22Rv1 (cell line): ENCODE measurements at regions not wholly inside any gene's neighbourhood (a gene's known extent, or its start where the extent isn't known, plus 50 kb on each side); places are given as distances from the start of the nearest gene placed in this dataset.

ENCODE experiments used
- H3K27ac ChIP-seq: fragments of 450-650 bp; 2 replicates; pipeline ENCODE4 v1.5.1; 2017
- ZFX ChIP-seq: fragments of 450-650 bp; IDR thresholded peaks from 2 replicates; pipeline ENCODE4 v1.6.1; 2017; ENCODE audit warnings: antibody characterized with exemption, borderline replicate concordance
- TF ChIP-seq, protein P1 (sequence below): fragments of 450-650 bp; IDR thresholded peaks from 2 replicates; pipeline ENCODE4 v1.5.1; 2017; ENCODE audit warnings: mild to moderate bottlenecking

GRCh38 chr7:155219154-155219531 lies 78.5 kb upstream of the INSIG1 start:
- TF ChIP-seq, protein P1, sequence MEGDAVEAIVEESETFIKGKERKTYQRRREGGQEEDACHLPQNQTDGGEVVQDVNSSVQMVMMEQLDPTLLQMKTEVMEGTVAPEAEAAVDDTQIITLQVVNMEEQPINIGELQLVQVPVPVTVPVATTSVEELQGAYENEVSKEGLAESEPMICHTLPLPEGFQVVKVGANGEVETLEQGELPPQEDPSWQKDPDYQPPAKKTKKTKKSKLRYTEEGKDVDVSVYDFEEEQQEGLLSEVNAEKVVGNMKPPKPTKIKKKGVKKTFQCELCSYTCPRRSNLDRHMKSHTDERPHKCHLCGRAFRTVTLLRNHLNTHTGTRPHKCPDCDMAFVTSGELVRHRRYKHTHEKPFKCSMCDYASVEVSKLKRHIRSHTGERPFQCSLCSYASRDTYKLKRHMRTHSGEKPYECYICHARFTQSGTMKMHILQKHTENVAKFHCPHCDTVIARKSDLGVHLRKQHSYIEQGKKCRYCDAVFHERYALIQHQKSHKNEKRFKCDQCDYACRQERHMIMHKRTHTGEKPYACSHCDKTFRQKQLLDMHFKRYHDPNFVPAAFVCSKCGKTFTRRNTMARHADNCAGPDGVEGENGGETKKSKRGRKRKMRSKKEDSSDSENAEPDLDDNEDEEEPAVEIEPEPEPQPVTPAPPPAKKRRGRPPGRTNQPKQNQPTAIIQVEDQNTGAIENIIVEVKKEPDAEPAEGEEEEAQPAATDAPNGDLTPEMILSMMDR, result no peak
- no peak for TF ChIP-seq ZFX
- no peak overlapping the region for H3K27ac ChIP-seq

DNA sequence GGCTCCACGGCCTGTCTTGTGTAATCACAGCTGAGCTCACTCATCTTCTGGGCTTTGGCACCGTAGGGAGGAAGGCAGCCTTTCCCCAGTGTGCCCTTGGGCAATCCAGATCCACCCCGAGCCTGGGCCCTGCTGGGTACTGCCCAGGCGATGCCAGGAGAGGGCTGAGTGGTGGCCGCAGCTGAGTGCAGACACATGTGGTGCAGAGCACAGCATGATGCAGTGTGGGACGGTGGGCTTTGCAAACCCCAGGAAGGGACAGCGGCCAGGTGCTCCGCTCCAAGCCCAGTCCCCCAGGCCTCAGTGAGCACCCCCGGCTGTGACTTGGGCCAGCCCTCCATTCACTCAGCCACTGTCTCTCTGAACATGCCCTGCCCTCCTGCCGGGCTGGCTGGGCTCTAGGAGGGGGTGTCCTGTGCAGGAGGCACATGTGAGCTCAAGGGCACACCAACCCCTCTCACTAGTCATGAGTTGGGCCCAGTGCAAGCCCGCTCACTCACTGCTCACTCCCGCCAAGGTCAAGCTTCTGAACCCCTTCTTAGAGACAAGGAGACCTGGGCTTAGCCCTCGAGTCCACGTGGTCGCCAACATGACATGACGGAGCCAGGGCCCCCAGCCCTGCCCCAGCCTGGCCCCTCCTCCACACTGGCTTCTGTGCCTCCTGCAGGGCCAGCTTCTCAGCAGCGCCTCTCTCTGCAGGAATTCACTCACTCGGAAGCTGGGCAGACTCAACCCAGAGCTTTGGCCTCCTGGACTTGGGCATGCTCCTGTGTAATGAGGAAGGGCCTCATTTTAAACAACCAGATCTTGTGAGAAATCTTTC lies 77.5 kb upstream of the INSIG1 start:
- H3K27ac ChIP-seq, result no peak overlapping the region
- TF ChIP-seq, protein P1, result no peak
- TF ChIP-seq ZFX, result no peak

DNA sequence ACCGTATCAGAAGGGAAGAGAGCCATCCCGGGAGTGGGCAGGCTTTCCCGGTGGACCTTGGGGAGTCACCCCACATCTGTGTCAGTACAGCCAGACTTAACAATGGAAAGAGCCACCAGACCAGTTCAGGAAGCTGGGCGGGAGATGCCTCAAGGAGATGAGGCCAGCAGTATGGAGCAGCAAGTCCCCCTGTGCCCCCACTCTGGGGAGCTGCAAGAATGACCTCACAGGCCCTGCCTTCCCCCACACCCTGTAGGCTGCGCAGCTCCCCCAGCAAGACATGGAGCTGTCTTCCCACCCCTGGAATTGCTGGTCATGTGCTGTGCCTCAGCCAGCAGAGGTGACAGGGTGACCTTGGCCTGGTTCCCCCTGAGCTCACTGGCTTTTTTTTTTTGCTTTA lies 76.8 kb upstream of the INSIG1 start:
- TF ChIP-seq, protein P1, result no peak
- TF ChIP-seq ZFX, result no peak
- no peak overlapping the region for H3K27ac ChIP-seq

GRCh38 chr7:155221547-155221946 lies 76.1 kb upstream of the INSIG1 start:
- TF ChIP-seq, protein P1, result no peak
- TF ChIP-seq ZFX, result no peak
- H3K27ac ChIP-seq, result no peak overlapping the region

GRCh38 chr7:155222061-155222460 lies 75.6 kb upstream of the INSIG1 start:
- TF ChIP-seq, protein P1, result no peak
- no peak for TF ChIP-seq ZFX
- H3K27ac ChIP-seq, result no peak overlapping the region

- TF ChIP-seq ZFX, result no peak
- TF ChIP-seq, protein P1, result no peak
- H3K27ac ChIP-seq, result no peak overlapping the region
These were observed 75.1 kb upstream of the INSIG1 start for GRCh38 chr7:155222573-155222972.

- no peak for TF ChIP-seq ZFX
- no peak overlapping the region for H3K27ac ChIP-seq
These were observed 74.7 kb upstream of the INSIG1 start for GRCh38 chr7:155223021-155223420.

DNA sequence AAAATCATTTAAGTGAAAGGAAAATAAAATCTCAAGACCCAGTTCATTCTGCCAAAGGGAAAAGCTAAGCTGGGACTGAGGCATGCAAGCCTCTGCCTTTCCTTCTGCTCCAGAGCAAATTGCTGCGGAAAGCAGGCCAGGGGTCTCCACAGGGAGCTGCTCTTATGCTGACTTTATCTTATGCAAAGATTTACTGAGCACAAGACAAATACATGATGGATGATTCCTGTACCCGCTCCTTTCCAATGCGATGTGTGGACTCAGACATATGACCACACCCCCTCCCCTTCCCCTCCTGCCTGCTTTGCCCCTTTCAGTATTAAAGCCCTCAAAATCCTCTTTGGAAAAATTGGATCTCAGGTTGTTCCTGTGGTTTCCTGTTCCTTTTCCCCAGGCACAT lies 74.2 kb upstream of the INSIG1 start:
- no peak overlapping the region for H3K27ac ChIP-seq
- no peak for TF ChIP-seq ZFX
- TF ChIP-seq, protein P1, result no peak
